Lung (tissue), 11 donors: ENCODE measurements at regions not wholly inside any gene's neighbourhood (a gene's known extent, or its start where the extent isn't known, plus 50 kb on each side); places are given as distances from the start of the nearest gene placed in this dataset.

Source experiments
- ATAC-seq: fragments of 200-7000 bp; cut with Tn5 transposase; one replicate; pipeline ENCODE4 v1.9.1; 2020; ENCODE audit warnings: moderate number of reproducible peaks; ENCODE audit not compliant: insufficient read depth, low FRiP score
- DNase-seq, 3 donors: peaks; one replicate each; pipeline ENCODE4 v3.0.0-alpha.2; 2013 to 2017
- H3K27ac ChIP-seq, 2 donors: one replicate each; pipeline ENCODE4 v1.5.1; 2013; ENCODE audit warnings: mild to moderate bottlenecking in 2 of 2, moderate library complexity in 2 of 2, control low read depth in 1 of 2, inconsistent platforms in 1 of 2, low read depth in 1 of 2, low read length in 1 of 2
- H3K27me3 ChIP-seq, 3 donors: one replicate each; pipeline ENCODE4 v1.5.1; 2013; ENCODE audit warnings: low read length in 2 of 3; ENCODE audit not compliant: control insufficient read depth in 3 of 3, insufficient read depth in 3 of 3
- H3K36me3 ChIP-seq, 4 donors: one replicate each; pipeline ENCODE4 v1.5.1; 2013; ENCODE audit warnings: low read length in 4 of 4, mild to moderate bottlenecking in 1 of 4, moderate library complexity in 1 of 4; ENCODE audit not compliant: control insufficient read depth in 4 of 4, insufficient read depth in 4 of 4
- H3K4me1 ChIP-seq, 5 donors: one replicate each; pipeline ENCODE4 v1.5.1; 2013; ENCODE audit warnings: low read length in 5 of 5, mild to moderate bottlenecking in 2 of 5, moderate library complexity in 1 of 5; ENCODE audit not compliant: control insufficient read depth in 5 of 5, insufficient read depth in 5 of 5
- H3K4me3 ChIP-seq: one replicate; pipeline ENCODE4 v1.5.1; 2013; ENCODE audit warnings: mild to moderate bottlenecking, control low read depth, moderate library complexity
- H3K9ac ChIP-seq, 2 donors: one replicate each; pipeline ENCODE4 v1.5.1; 2013; ENCODE audit warnings: low read length in 2 of 2, control low read depth in 1 of 2; ENCODE audit not compliant: insufficient read depth in 1 of 2
- H3K9me3 ChIP-seq, 4 donors: one replicate each; pipeline ENCODE4 v1.5.1; 2013; ENCODE audit warnings: low read length in 3 of 4, mild to moderate bottlenecking in 1 of 4, moderate library complexity in 1 of 4; ENCODE audit not compliant: control insufficient read depth in 4 of 4, insufficient read depth in 3 of 4
- WGBS, 2 donors: extraction: QIAGEN DNeasy Blood & Tissue Kit; methylation state at CpG; one replicate each; pipeline ENCODE4 v1.1.7; 2013; 5-methylcytosine and 5-hydroxymethylcytosine counted together
- TF ChIP-seq, protein P1 (sequence below): IDR thresholded peaks from 2 replicates; pipeline ENCODE4 v1.5.1; 2012; ENCODE audit warnings: mild to moderate bottlenecking; ENCODE audit errors: control extremely low read depth, extremely low read depth
- donor health status: control.
- donor health status: control.
- donor health status: Bipolar disorder and iron deficiency.
- donor health status: healthy.
- donor health status: DM: yes; HTN: yes; CAD: no.

DNA sequence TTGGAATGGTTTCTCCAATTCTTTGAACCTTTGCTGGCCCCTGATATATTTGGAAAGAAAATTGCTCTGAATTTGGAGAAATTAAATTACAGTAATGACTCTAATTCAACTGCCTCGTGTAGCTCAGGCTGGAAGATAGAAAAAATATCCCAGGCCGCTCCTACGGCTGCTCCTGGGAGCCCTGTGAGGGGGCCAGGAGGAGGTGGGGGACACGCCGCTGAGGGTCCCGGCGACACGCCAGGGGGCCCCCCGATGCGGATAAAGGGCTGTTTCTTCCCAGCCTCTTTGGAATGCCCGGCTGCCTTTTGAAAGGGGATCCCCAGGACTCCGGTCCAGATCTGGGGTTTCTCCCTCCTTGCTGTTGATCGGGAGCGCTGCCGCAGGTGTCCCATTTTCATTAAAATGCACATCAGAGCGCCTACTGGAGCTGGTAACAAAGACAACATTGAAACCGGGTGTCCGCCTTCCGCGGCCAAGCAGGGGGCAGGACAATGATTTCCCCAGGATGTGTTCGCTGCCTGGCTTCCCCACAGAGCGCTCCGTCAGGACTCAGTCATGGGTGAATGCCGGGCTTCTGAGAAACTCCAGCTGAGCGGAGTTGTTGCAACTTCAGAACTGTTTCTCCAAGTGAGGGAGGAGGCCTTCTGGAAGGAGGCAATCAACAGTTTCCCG is 200.1 kb upstream of the KBTBD8 start:
- 24 to 26% methylated on average over 26 of the region's 26 CpGs for WGBS, 2 donors
- Histone ChIP-seq H3K36me3 (no peaks in the 10 kb centered on the region), H3K27ac (peak overlapping the region in 1 of 2 donors; percentile 45), H3K9me3 (peaks cover 0 to 5% (median 0%) of the 10 kb centered on the region in 4 donors), H3K4me3 (no peak overlapping the region), H3K27me3 (no peaks in the 10 kb centered on the region), H3K9ac (no peak overlapping the region), H3K4me1 (peaks cover 0 to 7% (median 3%) of the 10 kb centered on the region in 5 donors)
- peak; percentile 53 for ATAC-seq
- TF ChIP-seq, protein P1, sequence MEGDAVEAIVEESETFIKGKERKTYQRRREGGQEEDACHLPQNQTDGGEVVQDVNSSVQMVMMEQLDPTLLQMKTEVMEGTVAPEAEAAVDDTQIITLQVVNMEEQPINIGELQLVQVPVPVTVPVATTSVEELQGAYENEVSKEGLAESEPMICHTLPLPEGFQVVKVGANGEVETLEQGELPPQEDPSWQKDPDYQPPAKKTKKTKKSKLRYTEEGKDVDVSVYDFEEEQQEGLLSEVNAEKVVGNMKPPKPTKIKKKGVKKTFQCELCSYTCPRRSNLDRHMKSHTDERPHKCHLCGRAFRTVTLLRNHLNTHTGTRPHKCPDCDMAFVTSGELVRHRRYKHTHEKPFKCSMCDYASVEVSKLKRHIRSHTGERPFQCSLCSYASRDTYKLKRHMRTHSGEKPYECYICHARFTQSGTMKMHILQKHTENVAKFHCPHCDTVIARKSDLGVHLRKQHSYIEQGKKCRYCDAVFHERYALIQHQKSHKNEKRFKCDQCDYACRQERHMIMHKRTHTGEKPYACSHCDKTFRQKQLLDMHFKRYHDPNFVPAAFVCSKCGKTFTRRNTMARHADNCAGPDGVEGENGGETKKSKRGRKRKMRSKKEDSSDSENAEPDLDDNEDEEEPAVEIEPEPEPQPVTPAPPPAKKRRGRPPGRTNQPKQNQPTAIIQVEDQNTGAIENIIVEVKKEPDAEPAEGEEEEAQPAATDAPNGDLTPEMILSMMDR = no peak
- peak; percentile 51 to 82 (median 60) for DNase-seq

DNA sequence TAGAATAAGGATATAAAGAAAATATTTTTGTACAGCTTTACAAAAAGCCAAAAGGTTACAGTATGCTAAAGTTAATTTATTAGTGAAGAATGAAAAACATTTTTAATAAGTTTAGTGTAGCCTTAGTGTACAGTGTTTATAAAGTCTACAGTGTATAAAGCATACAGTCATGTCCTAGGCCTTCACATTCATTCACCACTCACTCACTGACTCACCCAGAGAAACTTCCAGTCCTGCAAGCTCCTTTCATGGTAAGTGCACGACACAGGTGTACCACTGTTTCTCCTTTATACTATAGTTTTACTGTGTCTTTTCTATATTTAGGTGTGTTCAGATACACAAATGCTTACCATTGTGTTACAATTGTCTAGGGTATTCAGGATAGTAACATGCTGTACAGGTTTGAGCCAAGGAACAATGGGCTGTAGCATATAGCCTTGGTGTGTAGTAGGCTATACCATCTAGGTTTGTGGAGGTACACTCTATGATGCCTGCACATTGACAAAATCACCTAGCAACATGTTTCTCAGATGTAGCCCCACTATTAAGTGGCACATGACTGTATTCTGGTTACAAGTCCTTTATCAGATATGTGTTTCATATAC is 197.1 kb upstream of the KBTBD8 start:
- ATAC-seq (no peak), DNase-seq (no peak)
- TF ChIP-seq, protein P1 = no peak
- WGBS, 2 donors = 96 to 97% methylated on average over 1 of the region's 1 CpG
- H3K9ac ChIP-seq = no peak overlapping the region
- H3K4me3 ChIP-seq = no peak overlapping the region
- no peak overlapping the region for H3K27ac ChIP-seq
- peaks cover 0 to 6% (median 0%) of the 10 kb centered on the region in 4 donors for H3K9me3 ChIP-seq
- no peaks in the 10 kb centered on the region for H3K36me3 ChIP-seq
- H3K27me3 ChIP-seq = no peaks in the 10 kb centered on the region
- peaks cover 0 to 7% (median 4%) of the 10 kb centered on the region in 5 donors for H3K4me1 ChIP-seq

DNA sequence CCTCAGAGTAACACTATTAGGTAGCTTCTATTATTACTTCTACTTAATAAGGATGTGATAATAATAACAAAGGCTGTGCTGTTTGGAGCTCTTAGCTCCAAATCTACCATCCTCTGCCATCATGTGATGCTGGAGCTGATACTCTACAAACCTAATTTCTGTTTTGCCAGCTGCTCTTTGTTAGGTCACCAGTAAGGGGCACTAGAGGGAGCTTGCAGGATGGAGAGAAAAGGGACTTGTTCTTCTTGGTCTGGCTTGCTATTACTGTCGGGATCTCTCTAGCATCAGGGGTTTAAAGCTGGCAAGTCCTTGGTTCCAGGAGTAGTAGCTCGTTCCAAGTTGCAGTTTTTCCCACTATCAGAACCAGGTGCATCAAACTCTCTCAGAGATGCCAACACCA is 194.9 kb upstream of the KBTBD8 start:
- H3K9me3 ChIP-seq = peaks cover 0 to 5% (median 0%) of the 10 kb centered on the region in 4 donors
- TF ChIP-seq, protein P1 = no peak
- ATAC-seq (no peak), DNase-seq (no peak)
- H3K27ac ChIP-seq = no peak overlapping the region
- no peaks in the 10 kb centered on the region for H3K27me3 ChIP-seq
- no peak overlapping the region for H3K4me3 ChIP-seq
- no peaks in the 10 kb centered on the region for H3K36me3 ChIP-seq
- H3K9ac ChIP-seq = no peak overlapping the region
- H3K4me1 ChIP-seq = peaks cover 0 to 3% (median 2%) of the 10 kb centered on the region in 5 donors
- 34 to 41% methylated on average over 2 of the region's 2 CpGs for WGBS, 2 donors
